ENCODE measurements at regions not wholly inside any gene's neighbourhood (a gene's known extent, or its start where the extent isn't known, plus 50 kb on each side); places are given as distances from the start of the nearest gene placed in this dataset.

DNA sequence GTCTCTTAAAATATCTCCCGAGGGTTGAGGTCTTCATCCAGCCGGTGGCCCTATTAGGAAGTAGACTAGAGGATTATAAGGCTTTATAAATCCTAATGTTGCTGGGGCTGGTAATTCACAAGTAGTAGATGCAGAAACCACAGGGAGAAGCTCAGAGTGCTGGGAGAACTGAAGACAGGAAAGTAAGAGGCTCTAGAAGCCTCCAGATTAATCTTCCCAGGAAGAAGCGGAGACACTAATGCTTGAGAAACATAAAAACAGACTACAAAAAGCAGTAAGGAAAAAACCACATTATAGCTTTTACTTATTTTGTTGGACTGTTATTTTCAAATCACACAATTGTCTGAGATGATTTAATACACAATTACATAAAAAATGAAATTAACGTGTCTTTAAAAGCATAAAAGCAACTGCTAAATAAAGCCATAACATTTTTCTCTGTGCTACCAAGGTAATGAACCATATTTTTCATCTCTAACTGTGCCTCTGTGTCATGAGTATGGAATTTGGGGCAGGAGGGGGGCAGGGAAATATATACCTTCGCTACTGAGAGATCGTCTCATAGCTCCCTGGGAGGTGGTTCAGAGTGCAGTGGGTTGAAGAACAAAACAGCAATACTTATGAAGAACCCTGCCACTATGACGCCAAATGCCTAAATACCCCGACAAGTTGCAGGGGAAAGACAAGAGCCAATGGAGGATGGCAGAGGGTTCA, 806.2 kb upstream of the WWC1 start:
- TF ChIP-seq, protein P1, sequence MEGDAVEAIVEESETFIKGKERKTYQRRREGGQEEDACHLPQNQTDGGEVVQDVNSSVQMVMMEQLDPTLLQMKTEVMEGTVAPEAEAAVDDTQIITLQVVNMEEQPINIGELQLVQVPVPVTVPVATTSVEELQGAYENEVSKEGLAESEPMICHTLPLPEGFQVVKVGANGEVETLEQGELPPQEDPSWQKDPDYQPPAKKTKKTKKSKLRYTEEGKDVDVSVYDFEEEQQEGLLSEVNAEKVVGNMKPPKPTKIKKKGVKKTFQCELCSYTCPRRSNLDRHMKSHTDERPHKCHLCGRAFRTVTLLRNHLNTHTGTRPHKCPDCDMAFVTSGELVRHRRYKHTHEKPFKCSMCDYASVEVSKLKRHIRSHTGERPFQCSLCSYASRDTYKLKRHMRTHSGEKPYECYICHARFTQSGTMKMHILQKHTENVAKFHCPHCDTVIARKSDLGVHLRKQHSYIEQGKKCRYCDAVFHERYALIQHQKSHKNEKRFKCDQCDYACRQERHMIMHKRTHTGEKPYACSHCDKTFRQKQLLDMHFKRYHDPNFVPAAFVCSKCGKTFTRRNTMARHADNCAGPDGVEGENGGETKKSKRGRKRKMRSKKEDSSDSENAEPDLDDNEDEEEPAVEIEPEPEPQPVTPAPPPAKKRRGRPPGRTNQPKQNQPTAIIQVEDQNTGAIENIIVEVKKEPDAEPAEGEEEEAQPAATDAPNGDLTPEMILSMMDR (IDR thresholded peaks at IDR 0.05; ENCODE audit: extremely low read depth in 1 of 2, insufficient read depth in 1 of 2, low read depth in 1 of 2, low read length in 2 of 2), result no peak
- no peak for TF ChIP-seq EZH2 (IDR thresholded peaks at IDR 0.05; ENCODE audit: borderline replicate concordance, low read depth, low read length, severe bottlenecking)

Data from endothelial cell of umbilical vein (primary cell).